Sigmoid colon (tissue), 6 donors: ENCODE measurements at regions not wholly inside any gene's neighbourhood (a gene's known extent, or its start where the extent isn't known, plus 50 kb on each side); places are given as distances from the start of the nearest gene placed in this dataset.

ENCODE experiments used
- DNase-seq: peaks from one replicate; pipeline ENCODE4 v3.0.0-alpha.2; 2019
- H3K27ac ChIP-seq, 4 donors: fragments of 200-600 bp; sonication (generic); one replicate each; pipeline ENCODE4 v1.5.1; 2016 to 2019; ENCODE audit warnings: mild to moderate bottlenecking in 1 of 4
- H3K27me3 ChIP-seq, 3 donors: fragments of 200-600 bp; sonication (generic); one replicate each; pipeline ENCODE4 v1.5.1; 2019; ENCODE audit warnings: mild to moderate bottlenecking in 1 of 3
- H3K36me3 ChIP-seq, 4 donors: fragments of 200-600 bp; sonication (generic); one replicate each; pipeline ENCODE4 v1.5.1; 2016 to 2019
- H3K4me1 ChIP-seq, 4 donors: fragments of 200-600 bp; sonication (generic); one replicate each; pipeline ENCODE4 v1.5.1; 2017 to 2019
- H3K4me3 ChIP-seq, 4 donors: fragments of 200-600 bp; sonication (generic); one replicate each; pipeline ENCODE4 v1.5.1; 2017 to 2019; ENCODE audit warnings: mild to moderate bottlenecking in 2 of 4, moderate library complexity in 1 of 4
- H3K9me3 ChIP-seq, 4 donors: fragments of 200-600 bp in 3 of 4; sonication (generic) in 3 of 4; one replicate each; pipeline versions ENCODE4 v1.5.1 to v1.6.1; 2013 to 2019
- CTCF ChIP-seq, 4 experiments: fragments of 450-650 bp in 3 of 4; fragments of 200-600 bp in 1 of 4; IDR thresholded peaks; one replicate each; pipeline ENCODE4 v1.5.1; 2016 to 2019; ENCODE audit warnings: antibody characterized with exemption in 4 of 4, mild to moderate bottlenecking in 3 of 4, moderate library complexity in 2 of 4
- EP300 ChIP-seq, 4 donors: sonication (generic); formaldehyde crosslinking; IDR thresholded peaks; one replicate each; pipeline ENCODE4 v1.6.1; 2017; ENCODE audit warnings: antibody characterized with exemption in 4 of 4
- POLR2A ChIP-seq, 2 donors: fragments of 450-650 bp; IDR thresholded peaks; one replicate each; pipeline ENCODE4 v1.6.1; 2016; ENCODE audit warnings: antibody characterized with exemption in 2 of 2, mild to moderate bottlenecking in 2 of 2, moderate library complexity in 2 of 2
- POLR2AphosphoS5 ChIP-seq, 4 donors: sonication (generic); formaldehyde crosslinking; IDR thresholded peaks; one replicate each; pipeline ENCODE4 v1.6.1; 2017; ENCODE audit warnings: antibody characterized with exemption in 4 of 4
- WGBS, 2 donors: extraction: QIAGEN DNeasy Blood & Tissue Kit; methylation state at CpG; one replicate each; pipeline ENCODE4 v1.1.7; 2013; 5-methylcytosine and 5-hydroxymethylcytosine counted together
- intact Hi-C: fragments of 100-400 bp; cut with DNase I; formaldehyde crosslinking; loops from one replicate; pipeline ENCODE4 v1.15.1; 2023
- donor health status: healthy with polysubstance abuse.
- donor health status: healthy.

GRCh38 chr7:149552799-149553198 lies 55.2 kb upstream of the ZNF746 start:
- H3K27me3 ChIP-seq = no peaks in the 10 kb centered on the region
- no peak overlapping the region for H3K4me3 ChIP-seq
- H3K36me3 ChIP-seq = peaks cover 21 to 68% (median 37%) of the 10 kb centered on the region in 4 donors
- H3K4me1 ChIP-seq = no peaks in the 10 kb centered on the region
- WGBS, 2 donors = 87 to 95% methylated on average over 3 of the region's 3 CpGs
- no peak overlapping the region for H3K27ac ChIP-seq
- intact Hi-C loops = no loop called here
- no peaks in the 10 kb centered on the region for H3K9me3 ChIP-seq
- TF ChIP-seq EP300 (IDR thresholded peaks at IDR 0.05) (no peak), POLR2A (IDR thresholded peaks at IDR 0.05) (no peak), CTCF (IDR thresholded peaks at IDR 0.05) (no peak), POLR2AphosphoS5 (IDR thresholded peaks at IDR 0.05) (no peak)
- DNase-seq = no peak
